A549 (cell line): ENCODE measurements at regions not wholly inside any gene's neighbourhood (a gene's known extent, or its start where the extent isn't known, plus 50 kb on each side); places are given as distances from the start of the nearest gene placed in this dataset.

Experiments
- ATAC-seq, 2 experiments: fragments of 200-7000 bp in 1 of 2; fragments of >200 bp in 1 of 2; cut with Nextera tagmentation in 1 of 2; cut with Tn5 transposase in 1 of 2; 3 replicates each; pipeline versions ENCODE4 v1.8.0 to v1.9.1; 2018 to 2020; ENCODE audit warnings: mild to moderate bottlenecking in 1 of 2, moderate library complexity in 1 of 2
- CTCF ChIA-PET: fragments of 300-600 bp; sonication (Branson Sonifier 250); formaldehyde crosslinking; extraction: SDS; loops from one replicate; lab custom pipeline; 2021; ENCODE audit warnings: antibody characterized with exemption, inconsistent platforms; lab: Yijun Ruan, JAX
- POLR2A ChIA-PET: fragments of 350-600 bp; formaldehyde crosslinking; extraction: SDS; loops from one replicate; lab custom pipeline; 2021; ENCODE audit warnings: antibody characterized with exemption, inconsistent platforms; lab: Yijun Ruan, JAX
- DNase-seq, 2 experiments: peaks; one replicate each; pipeline versions ENCODE4 v3.0.0 to v3.0.0-alpha.2; 2011 to 2016; ENCODE audit warnings: low read depth in 1 of 2, low spot score in 1 of 2
- FAIRE-seq: peaks from 2 replicates; lab custom pipeline; 2011; peaks lifted over from hg19 to GRCh38; lab: Jason Lieb, UNC
- H3K27ac ChIP-seq, 2 experiments: fragments of >200 bp; sonication (Bioruptor Twin); formaldehyde crosslinking; 3 replicates each; pipeline ENCODE4 v1.5.1; 2016 to 2017
- H3K4me1 ChIP-seq: fragments of >200 bp; sonication (Bioruptor Twin); formaldehyde crosslinking; 3 replicates; pipeline ENCODE4 v1.6.1; 2016
- H3K4me2 ChIP-seq: fragments of >200 bp; sonication (Bioruptor Twin); formaldehyde crosslinking; 3 replicates; pipeline ENCODE4 v1.6.1; 2016
- H3K4me3 ChIP-seq: fragments of >200 bp; sonication (Bioruptor Twin); formaldehyde crosslinking; 3 replicates; pipeline ENCODE4 v1.5.1; 2016
- H3K9me3 ChIP-seq: fragments of >200 bp; sonication (Bioruptor Twin); formaldehyde crosslinking; 3 replicates; pipeline ENCODE4 v1.6.1; 2016
- ATOH8 ChIP-seq: fragments of 250-450 bp; sonication (Bioruptor Pico); IDR thresholded peaks from 2 replicates; pipeline ENCODE4 v1.5.0; 2020; ENCODE audit warnings: low read depth, mild to moderate bottlenecking, moderate library complexity
- BCL3 ChIP-seq: fragments of >200 bp; sonication (Bioruptor Twin); formaldehyde crosslinking; IDR thresholded peaks from 3 replicates; pipeline ENCODE4 v1.6.1; 2016
- BHLHE40 ChIP-seq: IDR thresholded peaks from 2 replicates; pipeline ENCODE4 v1.6.1; 2012; ENCODE audit warnings: low read depth, low read length, inconsistent platforms
- CBX2 ChIP-seq: fragments of 200-600 bp; sonication (generic); IDR thresholded peaks from 2 replicates; pipeline ENCODE4 v1.6.1; 2016; ENCODE audit warnings: low read depth, mild to moderate bottlenecking, borderline replicate concordance
- CEBPB ChIP-seq, 2 experiments: fragments of >200 bp in 1 of 2; sonication (Bioruptor Twin) in 1 of 2; formaldehyde crosslinking in 1 of 2; IDR thresholded peaks; 2 replicates each; pipeline ENCODE4 v1.6.1; 2012 to 2016
- CTCF ChIP-seq: fragments of >200 bp; sonication (Bioruptor Twin); formaldehyde crosslinking; IDR thresholded peaks from 3 replicates; pipeline ENCODE4 v1.5.1; 2016
- E2F6 ChIP-seq: IDR thresholded peaks from 2 replicates; pipeline ENCODE4 v1.6.1; 2012; ENCODE audit warnings: low read depth, borderline replicate concordance
- EHF ChIP-seq: fragments of 250-450 bp; sonication (Bioruptor Pico); IDR thresholded peaks from 2 replicates; pipeline ENCODE4 v1.5.0; 2020; ENCODE audit warnings: mild to moderate bottlenecking
- EHMT2 ChIP-seq: fragments of 200-600 bp; sonication (generic); IDR thresholded peaks from 2 replicates; pipeline ENCODE4 v1.6.1; 2016; ENCODE audit warnings: antibody characterized with exemption, low read depth, mild to moderate bottlenecking, moderate library complexity
- FOSB ChIP-seq: fragments of 250-450 bp; sonication (Bioruptor Pico); IDR thresholded peaks from 2 replicates; pipeline ENCODE4 v1.5.0; 2020; ENCODE audit warnings: mild to moderate bottlenecking, moderate library complexity
- GATA3 ChIP-seq: IDR thresholded peaks from 2 replicates; pipeline ENCODE4 v1.6.1; 2012; ENCODE audit warnings: borderline replicate concordance
- HEYL ChIP-seq: fragments of 250-450 bp; sonication (Bioruptor Pico); IDR thresholded peaks from 2 replicates; pipeline ENCODE4 v1.8.0; 2021; ENCODE audit warnings: mild to moderate bottlenecking, moderate library complexity
- HOXA7 ChIP-seq: fragments of 250-450 bp; sonication (Bioruptor Pico); IDR thresholded peaks from 2 replicates; pipeline ENCODE4 v1.5.0; 2020; ENCODE audit warnings: mild to moderate bottlenecking, moderate library complexity
- JUN ChIP-seq, 2 experiments: fragments of >200 bp; sonication (Bioruptor Twin); formaldehyde crosslinking; IDR thresholded peaks; 2 replicates in 1 of 2; 3 replicates in 1 of 2; pipeline ENCODE4 v1.6.1; 2016 to 2017
- KDM5A ChIP-seq: fragments of 200-600 bp; sonication (generic); IDR thresholded peaks from 2 replicates; pipeline ENCODE4 v1.6.1; 2016; ENCODE audit warnings: antibody characterized with exemption, mild to moderate bottlenecking
- MAX ChIP-seq: IDR thresholded peaks from 2 replicates; pipeline ENCODE4 v1.6.1; 2012
- MYC ChIP-seq: IDR thresholded peaks from 2 replicates; pipeline ENCODE4 v1.6.1; 2012; ENCODE audit warnings: mild to moderate bottlenecking, inconsistent platforms, low read length, improper control_type of control experiment, borderline replicate concordance
- NFE2L2 ChIP-seq: fragments of 150-350 bp; conservative IDR thresholded peaks from 2 replicates; pipeline ENCODE4 v1.6.1; 2014; ENCODE audit warnings: low read length
- NPAS2 ChIP-seq: fragments of 250-450 bp; sonication (Bioruptor Pico); IDR thresholded peaks from 2 replicates; pipeline ENCODE4 v1.8.0; 2022; ENCODE audit warnings: mild to moderate bottlenecking, moderate library complexity, borderline replicate concordance
- NR3C1 ChIP-seq: fragments of >200 bp; sonication (Bioruptor Twin); formaldehyde crosslinking; IDR thresholded peaks from 3 replicates; pipeline ENCODE4 v1.6.1; 2017
- POLR2AphosphoS2 ChIP-seq: conservative IDR thresholded peaks from 2 replicates; pipeline ENCODE4 v1.6.1; 2012; ENCODE audit warnings: low read length, improper control_type of control experiment, inconsistent platforms
- RAD21 ChIP-seq, 2 experiments: fragments of >200 bp in 1 of 2; sonication (Bioruptor Twin) in 1 of 2; formaldehyde crosslinking in 1 of 2; IDR thresholded peaks in 1 of 2; conservative IDR thresholded peaks in 1 of 2; 2 replicates in 1 of 2; 3 replicates in 1 of 2; pipeline ENCODE4 v1.6.1; 2012 to 2018; ENCODE audit warnings: inconsistent platforms in 1 of 2
- RARB ChIP-seq: fragments of 250-450 bp; sonication (Bioruptor Pico); IDR thresholded peaks from 2 replicates; pipeline ENCODE4 v1.8.0; 2021; ENCODE audit warnings: mild to moderate bottlenecking, moderate library complexity
- RNF2 ChIP-seq: fragments of 200-600 bp; sonication (generic); IDR thresholded peaks from 2 replicates; pipeline ENCODE4 v1.6.1; 2016; ENCODE audit warnings: low read depth, mild to moderate bottlenecking, antibody characterized with exemption, moderate library complexity, borderline replicate concordance
- ZC3H11A ChIP-seq: fragments of 450-650 bp; IDR thresholded peaks from 2 replicates; pipeline ENCODE4 v1.6.1; 2014; ENCODE audit warnings: antibody characterized with exemption, mild to moderate bottlenecking
- WGBS: methylation state at CpG from one replicate; pipeline ENCODE4 v1.1.6; 2017; ENCODE audit errors: missing lambda C conversion rate; 5-methylcytosine and 5-hydroxymethylcytosine counted together

GRCh38 chr2:217402761-217403383 is 543.0 kb upstream of the TNP1 start (continued):
- no peak for TF ChIP-seq CTCF

- 81% methylated on average over 3 of the region's 3 CpGs for WGBS
- DNase-seq, result no peak
These were observed 542.3 kb upstream of the TNP1 start for GRCh38 chr2:217402144-217402543.

GRCh38 chr2:217399291-217399690 is 539.4 kb upstream of the TNP1 start:
- ChIA-PET POLR2A (no interaction called here), CTCF (no interaction called here)
- Histone ChIP-seq H3K4me1 (peaks cover 39% of the 10 kb centered on the region), H3K27ac (no peak overlapping the region), H3K4me2 (no peak overlapping the region), H3K4me3 (no peak overlapping the region), H3K9me3 (no peaks in the 10 kb centered on the region)
- TF ChIP-seq MAX (no peak), RNF2 (no peak), ATOH8 (no peak), EHF (no peak), HEYL (CRISPR knock-in tag) (no peak), BCL3 (no peak), ZC3H11A (no peak), MYC (no peak), GATA3 (no peak)
- DNase-seq (no peak), FAIRE-seq (no peak), ATAC-seq (no peak)
- 63% methylated on average over 5 of the region's 5 CpGs for WGBS

More at GRCh38 chr2:217402144-217402543, 542.3 kb upstream of the TNP1 start:
- ChIA-PET POLR2A (no interaction called here), CTCF (no interaction called here)
- no peak overlapping the region for H3K27ac ChIP-seq
- peaks cover 15% of the 10 kb centered on the region for H3K4me1 ChIP-seq
- no peak for FAIRE-seq
- H3K4me2 ChIP-seq, result no peak overlapping the region
- no peaks in the 10 kb centered on the region for H3K9me3 ChIP-seq
- no peak overlapping the region for H3K4me3 ChIP-seq
- ATAC-seq, result no peak
- no peak for TF ChIP-seq E2F6
- no peak for TF ChIP-seq EHMT2
- no peak for TF ChIP-seq KDM5A

- Histone ChIP-seq H3K4me3 (no peak overlapping the region), H3K4me1 (peaks cover 43% of the 10 kb centered on the region), H3K27ac (no peak overlapping the region), H3K4me2 (no peak overlapping the region), H3K9me3 (no peaks in the 10 kb centered on the region)
- no peak for FAIRE-seq
- CTCF ChIA-PET, result no interaction called here
- no peak for ATAC-seq
- no peak for DNase-seq
- TF ChIP-seq CBX2, result no peak
- TF ChIP-seq HOXA7 (CRISPR knock-in tag), result no peak
- TF ChIP-seq NR3C1, result no peak
- TF ChIP-seq RAD21 (conservative IDR thresholded peaks at IDR 0.05 in 1 of 2, IDR thresholded peaks at IDR 0.05 in 1 of 2), result no peak
- TF ChIP-seq FOSB (CRISPR knock-in tag), result no peak
- no peak for TF ChIP-seq CTCF
- TF ChIP-seq RARB, result no peak
- TF ChIP-seq CEBPB (IDR thresholded peaks at IDR 0.05), result no peak
- no peak for TF ChIP-seq BHLHE40
- no peak for TF ChIP-seq ATOH8
- TF ChIP-seq NPAS2 (CRISPR knock-in tag), result no peak
- TF ChIP-seq EHF, result no peak
- no peak for TF ChIP-seq NFE2L2
- no peak for TF ChIP-seq POLR2AphosphoS2
- no peak for TF ChIP-seq JUN (IDR thresholded peaks at IDR 0.05)
- POLR2A ChIA-PET, result no interaction called here
- WGBS, result 88% methylated on average over 9 of the region's 9 CpGs
These were observed 539.0 kb upstream of the TNP1 start for GRCh38 chr2:217398860-217399259.
